K562 (cell line): ENCODE measurements at regions not wholly inside any gene's neighbourhood (a gene's known extent, or its start where the extent isn't known, plus 50 kb on each side); places are given as distances from the start of the nearest gene placed in this dataset.

ENCODE experiments used
- ARID3B ChIP-seq: fragments of 250-450 bp; sonication (Bioruptor Pico); IDR thresholded peaks from 2 replicates; pipeline ENCODE4 v1.4.0; 2020; ENCODE audit warnings: borderline replicate concordance
- CEBPG ChIP-seq, 3 experiments: fragments of 200-800 bp in 1 of 3; sonication (Bioruptor generic) in 1 of 3; sonication (generic) in 1 of 3; formaldehyde crosslinking in 1 of 3; IDR thresholded peaks in 2 of 3; conservative IDR thresholded peaks in 1 of 3; 2 replicates each; pipeline versions ENCODE4 v1.6.1 to v1.8.0; 2016 to 2022; ENCODE audit warnings: missing compliant biosample characterization in 2 of 3, missing genetic modification characterization in 2 of 3, mild to moderate bottlenecking in 1 of 3, missing genetic modification reagents in 1 of 3
- ETS2 ChIP-seq: IDR thresholded peaks from 2 replicates; pipeline ENCODE4 v1.6.1; 2016; ENCODE audit warnings: borderline replicate concordance, missing genetic modification characterization, mild to moderate bottlenecking, moderate library complexity, missing compliant biosample characterization; ENCODE audit not compliant: poor library complexity, severe bottlenecking
- ETV1 ChIP-seq: fragments of 450-650 bp; conservative IDR thresholded peaks from 2 replicates; pipeline ENCODE4 v1.6.1; 2016; ENCODE audit warnings: missing genetic modification characterization, control low read depth, low read depth, missing compliant biosample characterization
- HDGF ChIP-seq: fragments of 450-650 bp; IDR thresholded peaks from 2 replicates; pipeline ENCODE4 v1.6.1; 2016
- HNRNPUL1 ChIP-seq: fragments of 200-400 bp; formaldehyde crosslinking; IDR thresholded peaks from 2 replicates; pipeline ENCODE4 v1.6.1; 2017; ENCODE audit warnings: low read length
- LCOR ChIP-seq: sonication (generic); formaldehyde crosslinking; IDR thresholded peaks from 2 replicates; pipeline ENCODE4 v1.8.0; 2022; ENCODE audit warnings: mild to moderate bottlenecking, missing genetic modification reagents
- MCM5 ChIP-seq: fragments of 450-650 bp; IDR thresholded peaks from 2 replicates; pipeline ENCODE4 v1.6.1; 2016; ENCODE audit warnings: low read depth
- NR2C1 ChIP-seq, 2 experiments: fragments of 450-650 bp; IDR thresholded peaks; 2 replicates each; pipeline ENCODE4 v1.6.1; 2017; ENCODE audit warnings: mild to moderate bottlenecking in 2 of 2, antibody characterized with exemption in 1 of 2, inconsistent platforms in 1 of 2, missing compliant biosample characterization in 1 of 2, missing genetic modification characterization in 1 of 2
- PRDM10 ChIP-seq: fragments of 450-650 bp; IDR thresholded peaks from 2 replicates; pipeline ENCODE4 v1.6.1; 2018; ENCODE audit not compliant: partially characterized antibody
- STAT5A ChIP-seq: IDR thresholded peaks from 2 replicates; pipeline ENCODE4 v1.6.1; 2012; ENCODE audit warnings: low read length, inconsistent platforms, borderline replicate concordance
- ZFPM2 ChIP-seq: fragments of 250-450 bp; sonication (Bioruptor Pico); IDR thresholded peaks from 2 replicates; pipeline ENCODE4 v1.5.1; 2022; ENCODE audit warnings: mild to moderate bottlenecking
- ZNF324 ChIP-seq: fragments of 250-450 bp; sonication (Bioruptor Pico); IDR thresholded peaks from 2 replicates; pipeline ENCODE4 v1.4.0; 2020; ENCODE audit warnings: mild to moderate bottlenecking
- ZNF75A ChIP-seq: fragments of 450-650 bp; formaldehyde crosslinking; IDR thresholded peaks from 2 replicates; pipeline ENCODE4 v1.4.0; 2020; ENCODE audit warnings: mild to moderate bottlenecking
- ZNF778 ChIP-seq: fragments of 450-650 bp; formaldehyde crosslinking; IDR thresholded peaks from 2 replicates; pipeline ENCODE4 v1.4.0; 2020; ENCODE audit warnings: mild to moderate bottlenecking, moderate library complexity
- TF ChIP-seq, protein P1 (sequence below), 2 experiments: fragments of 450-650 bp in 1 of 2; sonication (generic) in 1 of 2; formaldehyde crosslinking; conservative IDR thresholded peaks; 2 replicates each; pipeline versions ENCODE4 v1.4.0 to v1.8.1; 2020 to 2022; ENCODE audit warnings: mild to moderate bottlenecking in 1 of 2, missing genetic modification reagents in 1 of 2
- TF ChIP-seq, protein P2 (sequence below): fragments of 450-650 bp; formaldehyde crosslinking; IDR thresholded peaks from 2 replicates; pipeline ENCODE4 v1.4.0; 2020; ENCODE audit warnings: mild to moderate bottlenecking, mixed read lengths
- TF ChIP-seq, protein P3 (sequence below): sonication (generic); formaldehyde crosslinking; IDR thresholded peaks from 2 replicates; pipeline ENCODE4 v1.5.0; 2020; ENCODE audit warnings: missing genetic modification reagents

- TF ChIP-seq HDGF, result no peak
- peak; percentile 61 for TF ChIP-seq ETS2 (tag)
- TF ChIP-seq ZNF75A (CRISPR knock-in tag), result peak; percentile 89
- no peak for TF ChIP-seq NR2C1 (IDR thresholded peaks at IDR 0.05)
- TF ChIP-seq NR2C1 (tag; IDR thresholded peaks at IDR 0.05), result peak; percentile 98
- no peak for TF ChIP-seq PRDM10
- TF ChIP-seq HNRNPUL1, result no peak
- no peak for TF ChIP-seq ETV1 (tag)
- TF ChIP-seq, protein P1, sequence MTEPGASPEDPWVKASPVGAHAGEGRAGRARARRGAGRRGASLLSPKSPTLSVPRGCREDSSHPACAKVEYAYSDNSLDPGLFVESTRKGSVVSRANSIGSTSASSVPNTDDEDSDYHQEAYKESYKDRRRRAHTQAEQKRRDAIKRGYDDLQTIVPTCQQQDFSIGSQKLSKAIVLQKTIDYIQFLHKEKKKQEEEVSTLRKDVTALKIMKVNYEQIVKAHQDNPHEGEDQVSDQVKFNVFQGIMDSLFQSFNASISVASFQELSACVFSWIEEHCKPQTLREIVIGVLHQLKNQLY (CRISPR knock-in tag; conservative IDR thresholded peaks at IDR 0.05), result peak in 1 of 2 experiments; percentile 84; a peak in 1 of 4 replicates
- peak; percentile 68; the same call in 1 of the 2 replicates for TF ChIP-seq STAT5A
- peak; percentile 88; the same call in 1 of the 2 replicates for TF ChIP-seq ZFPM2
- no peak for TF ChIP-seq MCM5
- peak; percentile 43; the same call in 1 of the 2 replicates for TF ChIP-seq LCOR
- TF ChIP-seq CEBPG (CRISPR knock-in tag; IDR thresholded peaks at IDR 0.05), result peak; percentile 25
- peak; percentile 24 to 78; a peak in 3 of 4 replicates for TF ChIP-seq CEBPG (tag; conservative IDR thresholded peaks at IDR 0.05 in 1 of 2, IDR thresholded peaks at IDR 0.05 in 1 of 2)
- TF ChIP-seq ZNF778 (CRISPR knock-in tag), result 0 out of 2 replicates have a peak, but pooled peaks have one; percentile 91
- peak; percentile 85 for TF ChIP-seq ZNF324 (CRISPR knock-in tag)
- TF ChIP-seq, protein P2, sequence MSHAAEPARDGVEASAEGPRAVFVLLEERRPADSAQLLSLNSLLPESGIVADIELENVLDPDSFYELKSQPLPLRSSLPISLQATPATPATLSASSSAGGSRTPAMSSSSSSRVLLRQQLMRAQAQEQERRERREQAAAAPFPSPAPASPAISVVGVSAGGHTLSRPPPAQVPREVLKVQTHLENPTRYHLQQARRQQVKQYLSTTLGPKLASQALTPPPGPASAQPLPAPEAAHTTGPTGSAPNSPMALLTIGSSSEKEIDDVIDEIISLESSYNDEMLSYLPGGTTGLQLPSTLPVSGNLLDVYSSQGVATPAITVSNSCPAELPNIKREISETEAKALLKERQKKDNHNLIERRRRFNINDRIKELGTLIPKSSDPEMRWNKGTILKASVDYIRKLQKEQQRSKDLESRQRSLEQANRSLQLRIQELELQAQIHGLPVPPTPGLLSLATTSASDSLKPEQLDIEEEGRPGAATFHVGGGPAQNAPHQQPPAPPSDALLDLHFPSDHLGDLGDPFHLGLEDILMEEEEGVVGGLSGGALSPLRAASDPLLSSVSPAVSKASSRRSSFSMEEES (CRISPR knock-in tag), result peak; percentile 88
- TF ChIP-seq, protein P3, sequence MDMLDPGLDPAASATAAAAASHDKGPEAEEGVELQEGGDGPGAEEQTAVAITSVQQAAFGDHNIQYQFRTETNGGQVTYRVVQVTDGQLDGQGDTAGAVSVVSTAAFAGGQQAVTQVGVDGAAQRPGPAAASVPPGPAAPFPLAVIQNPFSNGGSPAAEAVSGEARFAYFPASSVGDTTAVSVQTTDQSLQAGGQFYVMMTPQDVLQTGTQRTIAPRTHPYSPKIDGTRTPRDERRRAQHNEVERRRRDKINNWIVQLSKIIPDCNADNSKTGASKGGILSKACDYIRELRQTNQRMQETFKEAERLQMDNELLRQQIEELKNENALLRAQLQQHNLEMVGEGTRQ (CRISPR knock-in tag), result no peak
- peak; percentile 84; the same call in 1 of the 2 replicates for TF ChIP-seq ARID3B (CRISPR knock-in tag)
Measured at GRCh38 chr13:64274481-64275217, 2859.0 kb upstream of the PCDH20 start (continued).
